ENCODE measurements at regions not wholly inside any gene's neighbourhood (a gene's known extent, or its start where the extent isn't known, plus 50 kb on each side); places are given as distances from the start of the nearest gene placed in this dataset.

- DNase-seq (ENCODE audit: low spot score): no peak
These were observed 148.8 kb downstream of the IRX2 start for GRCh38 chr5:2602451-2603271.

GRCh38 chr5:2598503-2598902 is 153.0 kb downstream of the IRX2 start:
- DNase-seq (ENCODE audit: low spot score): no peak

DNA sequence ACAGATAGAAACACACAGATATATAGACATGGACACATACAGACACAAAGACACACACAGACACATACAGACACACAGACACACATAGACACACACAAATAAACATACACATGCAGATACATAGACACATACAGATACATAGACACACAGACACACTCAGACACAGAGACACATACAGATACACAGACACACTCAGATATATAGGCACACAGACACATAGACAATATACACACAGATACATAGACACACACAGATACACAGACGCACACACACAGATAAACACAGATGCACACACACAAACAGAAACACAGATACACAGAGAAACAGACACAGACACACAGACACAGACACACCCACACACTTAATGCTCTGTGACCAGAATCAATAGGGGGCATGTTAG is 156.8 kb downstream of the IRX2 start:
- DNase-seq (ENCODE audit: low spot score): no peak

DNA sequence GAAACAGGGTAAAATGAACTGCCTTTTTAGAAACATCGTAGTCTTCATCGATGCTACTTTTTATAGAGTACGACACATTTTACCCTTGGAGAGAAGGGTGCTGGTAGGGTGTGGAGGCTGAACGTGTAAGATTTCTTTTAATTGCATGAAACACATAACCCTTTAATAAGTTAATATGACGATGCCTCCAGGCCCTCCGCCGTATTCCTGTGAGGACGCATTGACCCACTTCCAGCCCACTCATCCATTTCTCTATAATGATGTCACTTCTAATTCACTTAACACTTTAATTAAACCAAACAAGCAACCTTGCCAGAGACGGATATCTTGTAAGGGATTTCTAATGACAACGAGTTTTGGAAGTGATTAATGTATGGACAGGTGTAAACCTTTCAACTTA is 158.7 kb downstream of the IRX2 start:
- DNase-seq (ENCODE audit: low spot score): no peak

DNA sequence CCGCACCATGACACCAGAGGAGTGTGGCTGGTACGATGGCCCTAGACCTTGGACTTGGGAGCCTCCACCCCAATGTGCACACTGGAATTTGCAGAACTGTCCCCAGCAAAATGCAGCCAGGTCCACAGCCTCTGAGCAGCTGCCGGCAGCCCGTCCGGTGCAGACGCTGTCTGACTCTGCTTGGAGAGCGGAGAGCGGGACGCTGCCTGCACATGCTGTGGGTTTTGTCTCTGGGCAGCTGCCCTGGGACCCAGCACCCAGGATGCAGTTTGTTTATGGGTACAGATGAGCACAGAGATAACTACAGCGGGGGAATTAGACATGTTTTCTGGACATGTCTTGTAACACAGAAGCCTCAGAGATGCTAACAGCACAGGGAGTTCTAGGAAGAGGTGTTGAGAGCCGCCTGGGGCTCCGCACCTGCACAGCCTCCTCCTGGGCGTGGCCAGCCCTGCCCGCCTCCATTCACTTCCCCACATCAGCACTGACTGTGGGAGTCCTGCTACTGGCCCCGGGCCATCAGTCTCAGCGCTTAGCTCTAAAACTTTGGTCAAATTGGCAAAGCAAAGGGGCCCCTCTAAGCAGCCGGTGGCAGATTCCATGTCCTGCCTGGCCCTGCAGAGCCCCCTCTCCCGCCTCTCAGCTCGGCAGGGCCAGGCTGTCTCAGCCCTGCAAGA is 159.6 kb downstream of the IRX2 start:
- DNase-seq (ENCODE audit: low spot score): no peak

DNA sequence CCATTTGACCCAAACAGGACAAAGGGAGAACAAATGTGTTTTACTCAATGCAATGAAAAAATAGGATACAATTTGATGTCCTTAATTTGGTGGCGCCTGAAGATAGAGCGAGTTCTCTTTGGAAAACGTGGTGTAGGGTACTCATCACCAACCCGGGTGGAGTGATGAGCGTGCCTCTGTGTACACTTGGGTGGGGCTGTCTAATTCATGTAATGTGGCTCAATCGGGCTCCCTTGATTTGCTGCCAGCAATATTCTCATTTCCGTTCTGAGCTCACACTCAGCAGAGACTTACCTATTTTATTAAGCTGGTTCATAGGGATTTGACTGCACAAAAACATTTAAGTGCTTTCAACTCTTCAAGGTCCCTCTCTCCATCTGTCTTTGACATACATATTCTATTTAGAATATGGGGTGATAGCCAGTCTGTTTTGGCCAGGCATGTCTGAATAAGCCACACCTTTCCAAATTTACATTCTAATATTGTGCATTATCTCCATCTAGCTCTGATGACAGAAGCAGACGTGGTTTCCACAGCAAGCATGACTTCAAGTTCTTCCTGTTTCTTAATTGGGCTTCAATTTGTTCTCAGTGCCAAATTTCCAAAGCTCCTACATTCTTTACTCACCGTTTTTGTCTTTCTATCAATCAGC is 162.5 kb downstream of the IRX2 start:
- no peak for DNase-seq (ENCODE audit: low spot score)

GRCh38 chr5:2587189-2588031 is 164.1 kb downstream of the IRX2 start:
- no peak for DNase-seq (ENCODE audit: low spot score)

DNA sequence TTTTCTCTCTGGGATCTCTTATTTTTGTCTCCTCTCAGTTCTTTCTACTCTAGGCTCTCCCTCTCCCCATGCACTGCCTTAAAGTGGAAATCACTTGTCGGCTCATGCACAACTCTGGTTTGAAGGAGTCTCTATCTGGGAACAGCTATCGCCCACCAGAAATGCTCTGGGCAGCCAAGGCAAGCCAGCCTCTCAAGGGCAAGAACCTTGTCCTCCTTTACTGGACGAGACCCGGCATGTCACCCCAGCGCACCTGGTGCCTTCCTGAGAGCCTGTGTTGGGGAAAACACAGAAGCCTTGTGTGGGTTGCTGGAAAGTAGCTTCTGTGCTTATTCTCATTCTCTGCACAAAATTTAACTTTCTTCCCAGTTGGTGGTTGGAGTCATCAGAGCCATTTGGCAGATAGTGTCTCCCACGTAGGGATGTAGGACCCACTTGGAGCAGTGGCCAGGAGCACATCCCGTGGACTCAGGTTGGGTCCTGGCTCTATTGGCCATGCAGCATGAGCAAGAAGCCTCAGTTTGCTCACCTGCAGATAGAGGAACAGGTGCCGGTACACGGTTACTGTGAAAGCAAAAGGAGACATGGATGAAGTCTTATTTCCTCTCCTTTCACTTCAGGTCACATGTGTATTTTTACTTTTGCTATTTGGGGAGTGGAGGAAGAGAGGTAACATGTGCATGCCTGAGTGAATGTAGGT is 165.3 kb downstream of the IRX2 start:
- no peak for DNase-seq (ENCODE audit: low spot score)

- DNase-seq (ENCODE audit: low spot score): no peak
These were observed 166.8 kb downstream of the IRX2 start for GRCh38 chr5:2584579-2585269.

DNA sequence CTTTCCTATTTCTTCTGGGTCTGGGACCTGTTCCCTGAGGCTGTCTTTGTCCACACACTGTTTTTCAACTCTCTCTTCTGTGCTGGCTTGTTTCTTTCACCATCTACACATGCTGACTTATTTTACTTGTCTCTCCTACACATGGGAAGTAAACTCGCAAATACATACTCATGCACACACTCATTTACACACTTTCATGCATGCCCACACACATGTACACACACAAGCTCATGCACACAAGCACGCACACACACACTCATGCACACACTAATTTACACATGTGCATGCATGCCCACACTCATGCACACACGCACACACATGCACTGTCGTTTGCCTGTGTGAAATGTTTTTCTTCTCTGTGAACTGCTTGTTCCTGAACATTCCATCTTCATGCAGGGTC is 169.0 kb downstream of the IRX2 start:
- no peak for DNase-seq (ENCODE audit: low spot score)

DNA sequence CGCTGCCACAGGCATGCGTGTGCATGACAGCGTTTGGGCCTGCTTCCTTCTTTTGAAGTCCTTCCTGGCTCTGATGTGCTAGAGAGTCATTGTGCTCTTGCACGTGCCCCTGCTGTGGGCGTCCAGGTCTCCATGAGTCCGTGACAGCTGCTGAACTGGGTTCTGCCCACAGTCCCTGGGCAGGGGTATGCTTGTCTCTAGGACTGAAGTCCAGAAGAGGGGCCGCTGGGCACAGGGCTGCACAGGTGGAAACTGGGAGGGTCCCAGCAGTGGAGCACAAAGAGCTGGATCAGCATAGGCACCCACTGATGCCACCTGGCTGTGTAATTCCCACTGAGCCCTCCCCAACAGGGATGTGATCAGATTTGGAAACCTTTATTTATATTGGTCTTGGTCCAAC is 169.4 kb downstream of the IRX2 start:
- no peak for DNase-seq (ENCODE audit: low spot score)

DNA sequence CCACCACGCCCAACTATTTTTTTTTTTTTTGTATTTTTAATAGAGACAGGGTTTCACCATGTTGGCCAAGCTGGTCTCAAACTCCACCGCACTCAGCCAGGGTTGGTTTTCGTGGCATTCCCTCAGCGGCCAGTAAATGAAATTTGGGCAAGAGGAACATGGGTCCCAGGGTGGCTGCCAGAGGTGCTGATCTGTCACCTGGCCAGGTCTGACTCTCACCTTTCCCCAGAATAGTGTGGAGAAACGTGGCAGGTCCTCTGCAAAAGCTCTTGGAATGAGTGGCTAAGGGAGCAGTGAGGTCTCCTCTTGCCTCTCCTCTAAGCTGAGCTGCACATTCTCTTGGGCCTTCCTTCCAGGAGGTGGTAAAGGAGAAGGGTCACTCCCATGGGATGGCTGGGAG is 170.1 kb downstream of the IRX2 start:
- DNase-seq (ENCODE audit: low spot score): no peak

DNA sequence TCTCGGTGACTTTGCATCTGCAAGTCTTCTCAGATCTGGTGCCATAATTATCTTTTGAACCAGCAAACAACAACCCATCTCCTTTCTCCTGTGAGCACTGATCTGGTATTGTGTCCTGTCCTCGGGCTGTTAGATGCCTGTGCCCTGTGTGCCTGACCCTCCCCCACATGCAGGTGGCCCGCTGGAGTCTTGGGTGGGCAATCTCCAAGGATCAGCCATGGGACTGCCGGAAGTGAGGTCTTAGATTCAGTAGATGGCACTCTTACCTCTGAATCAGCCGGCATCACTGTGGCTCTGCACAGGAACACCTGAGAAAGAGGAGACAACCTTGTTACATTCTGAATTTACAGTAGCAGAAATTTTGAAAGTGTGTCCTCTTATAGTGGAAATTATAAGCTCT is 172.4 kb downstream of the IRX2 start:
- no peak for DNase-seq (ENCODE audit: low spot score)

GRCh38 chr5:2577312-2578036 is 174.0 kb downstream of the IRX2 start:
- DNase-seq (ENCODE audit: low spot score): no peak

DNA sequence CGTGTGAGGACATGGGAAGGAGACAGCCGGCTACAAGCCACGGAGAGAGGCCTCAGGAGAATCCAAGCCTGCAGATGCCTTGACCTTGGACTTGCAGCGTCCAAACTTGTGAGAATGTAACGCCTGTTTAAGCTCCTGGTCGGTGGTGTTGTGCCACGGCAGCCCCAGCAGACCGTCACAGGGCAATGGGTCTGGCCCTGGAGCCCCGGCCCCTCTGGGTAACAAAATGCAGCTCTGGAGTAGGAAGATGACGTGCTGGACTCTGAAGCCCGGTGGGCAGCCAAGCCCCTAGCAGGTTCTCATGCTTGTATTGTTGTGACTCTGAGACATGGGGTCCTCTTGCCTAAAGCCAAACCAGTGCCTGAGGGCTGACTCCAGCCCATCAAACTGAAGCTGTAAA is 174.7 kb downstream of the IRX2 start:
- no peak for DNase-seq (ENCODE audit: low spot score)

GRCh38 chr5:2575871-2576270 is 175.6 kb downstream of the IRX2 start:
- no peak for DNase-seq (ENCODE audit: low spot score)

DNA sequence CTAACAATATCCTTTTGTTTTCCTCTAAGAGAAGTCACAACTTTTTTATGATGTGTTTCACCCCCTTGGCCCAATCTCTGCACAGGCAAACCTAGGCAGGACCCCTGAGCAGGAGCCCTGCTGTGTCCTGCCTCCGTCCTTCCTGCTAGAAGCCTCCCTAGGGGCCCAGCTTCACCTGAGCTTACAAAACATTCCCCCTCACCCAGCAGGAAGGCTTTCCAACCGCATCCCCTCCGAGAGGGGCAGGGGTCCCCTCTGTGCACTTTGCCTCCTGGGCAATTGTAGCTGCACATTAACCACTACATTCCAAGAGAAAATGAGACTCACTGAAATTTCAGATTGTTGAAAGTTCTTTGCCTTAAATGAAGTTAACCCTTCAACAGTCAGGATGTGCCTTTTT is 176.2 kb downstream of the IRX2 start:
- no peak for DNase-seq (ENCODE audit: low spot score)

DNA sequence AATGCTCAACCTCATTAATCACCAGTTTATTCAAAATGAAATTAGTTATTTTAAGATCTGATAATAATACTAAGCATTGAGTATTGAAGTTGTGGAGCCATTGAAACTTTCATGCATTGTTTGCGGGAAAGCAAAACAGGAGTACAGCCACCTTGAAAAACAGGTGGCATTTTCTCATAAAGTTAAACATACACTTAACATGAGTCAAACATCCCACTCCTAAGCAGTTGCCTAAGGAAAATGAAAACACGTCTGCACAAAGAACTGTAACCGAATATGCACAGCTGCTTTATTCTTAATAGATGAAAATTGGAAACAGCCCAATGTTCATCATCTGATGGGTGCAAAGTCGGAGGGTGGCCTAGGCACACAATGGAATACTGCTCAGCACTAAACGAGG is 177.3 kb downstream of the IRX2 start:
- DNase-seq (ENCODE audit: low spot score): no peak

GRCh38 chr5:2570586-2570985 is 180.9 kb downstream of the IRX2 start:
- no peak for DNase-seq (ENCODE audit: low spot score)

DNA sequence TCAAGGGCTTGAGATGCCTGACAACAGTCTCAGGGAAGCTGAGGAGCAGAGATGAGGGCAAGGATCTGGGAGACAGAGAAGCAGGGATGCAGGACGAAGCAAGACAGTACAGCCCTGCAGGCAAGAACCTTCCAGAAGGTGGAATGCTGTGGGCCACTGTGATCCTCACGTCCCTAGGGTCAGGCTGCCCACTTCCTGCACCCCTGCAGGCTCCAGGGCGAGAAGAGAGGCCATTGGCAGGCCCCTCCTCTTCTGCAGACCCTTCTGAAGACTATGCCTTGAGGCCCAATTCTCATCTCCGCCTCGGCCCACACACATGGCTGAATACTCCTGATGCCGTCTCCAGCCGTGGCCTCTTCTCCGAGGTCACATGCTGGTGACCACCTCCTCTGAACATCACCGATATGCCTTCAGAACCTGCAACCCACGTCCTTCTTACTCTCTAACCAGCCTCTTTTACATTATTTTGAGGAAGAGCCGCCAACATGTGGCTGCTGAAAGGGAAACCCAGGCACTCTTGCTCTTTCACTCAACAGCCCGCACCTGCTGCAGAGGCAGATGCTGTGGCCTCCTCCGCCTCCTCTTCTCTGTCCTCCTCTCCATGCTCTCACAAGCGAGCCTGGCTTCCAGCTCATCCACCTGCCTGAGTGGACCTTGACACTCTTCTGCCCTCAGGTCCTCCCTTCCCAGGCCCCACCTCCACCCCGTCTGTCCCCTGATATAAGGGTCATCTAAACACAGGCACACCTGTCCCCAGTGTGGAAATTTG is 181.5 kb downstream of the IRX2 start:
- no peak for DNase-seq (ENCODE audit: low spot score)

All from hematopoietic multipotent progenitor cell treated with erythropoietin and hydrocortisone succinate and interleukin-3 and kit ligand, for 15 days (in vitro differentiated cells).